Immature natural killer cell (primary cell): ENCODE measurements at regions not wholly inside any gene's neighbourhood (a gene's known extent, or its start where the extent isn't known, plus 50 kb on each side); places are given as distances from the start of the nearest gene placed in this dataset.
"Not testable (repeated sequence)": the region's sequence is repeated elsewhere in the genome, so short reads cannot be mapped to it uniquely, and the experiment has no call there.

Experiments used
- DNase-seq, 3 donors: peaks; one replicate each; pipeline ENCODE4 v3.0.0; 2022; ENCODE audit warnings: mixed read lengths in 1 of 3
- H3K27ac Mint-ChIP-seq, 6 donors: one replicate each; pipeline ENCODE4 v1.8.0; 2020; ENCODE audit warnings: mixed read lengths in 6 of 6, mild to moderate bottlenecking in 5 of 6, inconsistent platforms in 4 of 6, moderate library complexity in 3 of 6
- H3K27me3 Mint-ChIP-seq, 3 donors: one replicate each; pipeline ENCODE4 v1.8.0; 2020 to 2021; ENCODE audit warnings: low read depth in 3 of 3, mild to moderate bottlenecking in 3 of 3, mixed read lengths in 3 of 3, moderate library complexity in 3 of 3, inconsistent platforms in 1 of 3
- H3K36me3 Mint-ChIP-seq, 3 donors: one replicate each; pipeline ENCODE4 v1.8.0; 2020; ENCODE audit warnings: mixed read lengths in 3 of 3, inconsistent platforms in 2 of 3, mild to moderate bottlenecking in 2 of 3
- H3K4me1 Mint-ChIP-seq, 2 donors: one replicate each; pipeline ENCODE4 v1.8.0; 2020; ENCODE audit warnings: inconsistent platforms in 2 of 2, mild to moderate bottlenecking in 2 of 2, mixed read lengths in 2 of 2, moderate library complexity in 1 of 2
- H3K4me3 Mint-ChIP-seq, 5 donors: one replicate each; pipeline ENCODE4 v1.8.0; 2020; ENCODE audit warnings: mild to moderate bottlenecking in 5 of 5, mixed read lengths in 5 of 5, inconsistent platforms in 3 of 5, moderate library complexity in 3 of 5
- H3K9me3 Mint-ChIP-seq, 6 donors: one replicate each; pipeline ENCODE4 v1.8.0; 2020; ENCODE audit warnings: mild to moderate bottlenecking in 6 of 6, mixed read lengths in 6 of 6, inconsistent platforms in 4 of 6, moderate library complexity in 3 of 6

DNA sequence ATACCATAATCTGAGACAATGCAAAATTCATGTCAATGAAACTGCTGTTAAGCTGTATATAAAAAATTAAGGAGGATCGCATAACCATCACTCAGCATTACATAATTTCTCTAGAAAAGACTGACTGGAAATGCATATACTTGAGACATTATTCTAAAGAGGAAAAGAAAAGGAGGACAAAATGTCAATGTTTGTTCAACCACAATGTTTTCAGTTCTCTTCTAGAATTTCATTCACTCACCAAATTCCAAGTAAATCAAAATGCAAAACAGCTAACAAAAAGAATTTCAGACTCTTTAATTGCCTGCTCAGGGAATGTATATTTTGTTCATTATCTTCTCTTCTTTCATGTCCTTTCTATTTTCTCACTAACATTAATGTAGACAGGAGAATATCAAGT lies 106.2 kb upstream of the CCDC28A start:
- H3K9me3 Mint-ChIP-seq = no peaks in the 10 kb centered on the region
- H3K27me3 Mint-ChIP-seq = peaks cover 0 to 2% (median 1%) of the 10 kb centered on the region in 3 donors
- H3K4me1 Mint-ChIP-seq = no peaks in the 10 kb centered on the region
- H3K27ac Mint-ChIP-seq = no peak overlapping the region
- DNase-seq = no peak
- H3K4me3 Mint-ChIP-seq = no peak overlapping the region
- H3K36me3 Mint-ChIP-seq = no peaks in the 10 kb centered on the region

DNA sequence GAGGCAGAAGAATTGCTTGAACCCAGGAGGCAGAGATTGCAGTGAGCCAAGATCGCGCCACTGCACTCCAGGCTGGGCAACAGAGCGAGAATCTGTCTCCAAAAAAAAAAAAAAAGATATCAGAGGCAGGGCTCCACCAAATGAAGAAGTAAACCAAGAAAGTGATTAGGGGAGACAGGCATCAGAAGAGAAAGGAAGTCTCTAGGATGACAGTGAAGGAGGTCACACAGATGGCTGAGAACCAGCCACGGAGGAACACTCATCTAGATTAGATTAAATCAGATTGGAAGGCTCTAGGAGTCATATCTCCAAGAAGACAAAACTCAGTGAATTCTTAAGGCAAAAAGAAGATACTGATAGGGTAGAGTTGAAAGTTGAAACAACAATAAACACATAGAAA lies 102.2 kb upstream of the CCDC28A start:
- H3K4me1 Mint-ChIP-seq = no peaks in the 10 kb centered on the region
- H3K27ac Mint-ChIP-seq = no peak overlapping the region
- H3K27me3 Mint-ChIP-seq = peaks cover 0 to 9% (median 1%) of the 10 kb centered on the region in 3 donors
- H3K9me3 Mint-ChIP-seq = no peaks in the 10 kb centered on the region
- H3K4me3 Mint-ChIP-seq = no peak overlapping the region
- no peak for DNase-seq
- H3K36me3 Mint-ChIP-seq = no peaks in the 10 kb centered on the region

DNA sequence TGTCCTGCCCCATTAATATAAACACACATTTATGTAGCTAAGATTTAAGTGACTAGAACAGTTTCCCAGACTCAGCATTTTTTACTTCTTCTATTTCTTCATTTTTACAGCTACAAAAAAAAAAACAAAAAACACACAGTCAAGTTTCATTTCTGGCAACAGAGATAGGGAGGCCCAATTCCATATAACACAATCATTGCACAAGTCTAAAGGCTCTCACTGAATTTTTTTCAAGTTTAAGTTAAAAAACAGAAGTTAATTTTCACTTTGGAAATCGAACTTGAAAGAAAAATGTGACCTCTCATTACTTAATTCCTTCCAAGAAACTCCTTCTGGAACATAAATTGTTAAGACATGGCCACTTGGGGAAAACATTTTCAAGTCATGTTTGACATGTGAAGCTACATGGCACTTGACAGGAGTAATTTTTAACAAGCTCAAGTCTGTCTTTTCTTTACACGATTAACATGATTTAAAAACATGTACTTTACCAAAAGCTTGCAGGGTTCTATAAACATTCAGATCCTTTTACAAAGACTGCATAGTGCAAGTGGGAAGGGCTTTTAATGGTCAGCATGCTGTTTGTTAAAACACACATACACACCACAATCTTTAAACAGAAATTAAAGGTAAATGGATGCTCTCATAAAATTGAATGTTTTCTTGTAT lies 100.1 kb upstream of the CCDC28A start:
- Mint-ChIP-seq H3K36me3 (no peaks in the 10 kb centered on the region), H3K4me1 (no peaks in the 10 kb centered on the region), H3K9me3 (no peaks in the 10 kb centered on the region), H3K27ac (no peak overlapping the region), H3K4me3 (no peak overlapping the region), H3K27me3 (peaks cover 0 to 12% (median 1%) of the 10 kb centered on the region in 3 donors)
- no peak for DNase-seq

DNA sequence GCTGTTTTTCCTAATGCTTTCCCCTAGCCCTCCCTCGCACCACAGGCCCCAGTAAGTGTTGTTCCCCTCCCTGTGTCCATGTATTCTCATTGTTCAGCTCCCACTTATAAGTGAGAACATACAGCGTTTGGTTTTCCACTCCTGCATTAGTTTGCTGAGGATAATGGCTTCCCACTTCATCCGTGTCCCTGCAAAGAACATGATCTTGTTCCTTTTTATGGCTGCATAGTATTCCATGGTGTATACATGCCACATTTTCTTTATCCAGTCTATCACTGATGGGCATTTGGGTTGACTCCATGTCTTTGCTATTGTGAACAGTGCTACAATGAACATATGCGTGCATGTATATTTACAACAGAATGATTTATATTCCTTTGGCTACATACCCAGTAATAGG lies 99.1 kb upstream of the CCDC28A start:
- peaks cover 0 to 12% (median 1%) of the 10 kb centered on the region in 3 donors for H3K27me3 Mint-ChIP-seq
- H3K9me3 Mint-ChIP-seq, DNase-seq, H3K4me1 Mint-ChIP-seq, H3K4me3 Mint-ChIP-seq, H3K36me3 Mint-ChIP-seq, H3K27ac Mint-ChIP-seq: not testable (repeated sequence)

DNA sequence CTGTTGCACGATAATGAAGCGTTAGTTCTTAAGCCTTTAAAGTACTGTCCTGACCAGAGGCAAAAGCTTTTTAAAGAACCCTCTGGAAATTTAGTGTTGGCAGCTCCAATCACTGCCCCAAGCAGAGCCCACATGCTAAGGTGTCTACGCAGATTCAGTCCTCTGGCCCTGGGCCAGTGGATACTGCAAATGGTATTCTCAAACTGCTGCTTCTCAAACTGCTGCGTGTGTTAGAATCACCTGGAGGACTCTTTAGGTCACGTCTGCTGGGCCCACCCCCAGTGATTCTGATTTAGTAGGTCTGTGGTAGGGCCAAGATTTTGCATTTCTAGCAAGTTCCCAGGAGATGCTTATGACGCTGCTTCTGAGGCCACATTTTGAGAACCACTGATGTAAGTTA lies 96.0 kb upstream of the CCDC28A start:
- H3K4me3 Mint-ChIP-seq = no peak overlapping the region
- no peaks in the 10 kb centered on the region for H3K4me1 Mint-ChIP-seq
- H3K27me3 Mint-ChIP-seq = peaks cover 0 to 12% (median 0%) of the 10 kb centered on the region in 3 donors
- H3K9me3 Mint-ChIP-seq = no peaks in the 10 kb centered on the region
- DNase-seq = no peak
- H3K27ac Mint-ChIP-seq = no peak overlapping the region
- H3K36me3 Mint-ChIP-seq = no peaks in the 10 kb centered on the region

DNA sequence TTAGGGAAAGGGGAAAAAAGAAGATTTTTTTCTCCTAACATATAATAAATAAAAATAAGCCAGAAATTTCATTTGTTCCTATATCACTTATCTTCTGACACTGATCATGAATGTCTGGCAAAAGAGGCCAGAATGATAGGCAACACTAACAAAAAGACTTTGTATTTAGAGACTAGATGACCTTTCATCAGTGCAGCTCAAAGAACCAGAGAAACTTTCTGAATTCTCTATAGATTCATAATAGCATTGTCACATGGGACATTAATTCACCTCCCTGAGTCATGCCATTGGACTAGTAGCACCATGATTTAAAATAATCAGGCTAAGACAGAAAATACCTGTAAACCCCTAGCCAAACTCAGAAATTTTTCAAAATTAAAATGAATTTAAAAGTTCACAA lies 95.4 kb upstream of the CCDC28A start:
- Mint-ChIP-seq H3K4me3 (no peak overlapping the region), H3K4me1 (no peaks in the 10 kb centered on the region), H3K9me3 (no peaks in the 10 kb centered on the region), H3K27ac (no peak overlapping the region), H3K36me3 (no peaks in the 10 kb centered on the region), H3K27me3 (peaks cover 0 to 12% (median 0%) of the 10 kb centered on the region in 3 donors)
- DNase-seq = no peak

DNA sequence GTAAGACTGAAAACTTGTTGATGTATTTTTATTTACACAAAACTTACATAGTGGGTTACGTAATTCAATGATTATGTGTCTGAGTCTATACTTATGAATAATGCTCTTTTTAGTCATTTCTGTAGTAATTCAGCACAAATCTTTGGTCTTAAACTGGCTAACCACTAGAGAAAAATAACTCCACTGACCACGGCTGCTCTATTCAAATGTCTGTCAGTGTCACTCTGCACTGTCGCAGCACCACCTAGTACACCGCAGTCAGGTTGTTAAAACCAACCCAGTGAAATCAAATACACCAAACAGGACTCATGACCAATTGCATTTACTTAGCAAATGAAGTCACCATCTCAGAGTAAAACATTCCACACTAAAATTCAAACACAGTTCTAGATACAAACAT lies 93.5 kb upstream of the CCDC28A start:
- Mint-ChIP-seq H3K27ac (no peak overlapping the region), H3K9me3 (no peaks in the 10 kb centered on the region), H3K4me1 (no peaks in the 10 kb centered on the region), H3K4me3 (no peak overlapping the region), H3K27me3 (peaks cover 0 to 7% (median 0%) of the 10 kb centered on the region in 3 donors), H3K36me3 (no peaks in the 10 kb centered on the region)
- no peak for DNase-seq

DNA sequence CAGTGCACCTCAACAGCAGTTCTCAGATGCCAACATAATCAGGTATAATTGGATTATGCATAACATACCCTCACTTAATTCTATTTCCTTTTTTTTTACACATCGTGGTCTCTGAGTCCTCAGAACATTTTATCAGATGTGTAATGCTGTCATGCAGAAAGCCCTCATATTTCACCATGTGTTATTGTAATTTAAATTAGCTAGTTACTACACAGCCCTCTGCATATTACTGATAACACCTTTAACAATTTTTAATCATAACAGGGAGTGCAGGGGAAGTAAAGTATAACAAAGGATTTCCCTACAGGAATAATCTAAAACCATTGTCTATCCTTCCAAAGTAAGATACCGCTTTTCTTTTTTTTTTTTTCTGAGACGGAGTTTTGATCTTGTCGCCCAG lies 91.9 kb upstream of the CCDC28A start:
- H3K27ac Mint-ChIP-seq = no peak overlapping the region
- no peaks in the 10 kb centered on the region for H3K36me3 Mint-ChIP-seq

DNA sequence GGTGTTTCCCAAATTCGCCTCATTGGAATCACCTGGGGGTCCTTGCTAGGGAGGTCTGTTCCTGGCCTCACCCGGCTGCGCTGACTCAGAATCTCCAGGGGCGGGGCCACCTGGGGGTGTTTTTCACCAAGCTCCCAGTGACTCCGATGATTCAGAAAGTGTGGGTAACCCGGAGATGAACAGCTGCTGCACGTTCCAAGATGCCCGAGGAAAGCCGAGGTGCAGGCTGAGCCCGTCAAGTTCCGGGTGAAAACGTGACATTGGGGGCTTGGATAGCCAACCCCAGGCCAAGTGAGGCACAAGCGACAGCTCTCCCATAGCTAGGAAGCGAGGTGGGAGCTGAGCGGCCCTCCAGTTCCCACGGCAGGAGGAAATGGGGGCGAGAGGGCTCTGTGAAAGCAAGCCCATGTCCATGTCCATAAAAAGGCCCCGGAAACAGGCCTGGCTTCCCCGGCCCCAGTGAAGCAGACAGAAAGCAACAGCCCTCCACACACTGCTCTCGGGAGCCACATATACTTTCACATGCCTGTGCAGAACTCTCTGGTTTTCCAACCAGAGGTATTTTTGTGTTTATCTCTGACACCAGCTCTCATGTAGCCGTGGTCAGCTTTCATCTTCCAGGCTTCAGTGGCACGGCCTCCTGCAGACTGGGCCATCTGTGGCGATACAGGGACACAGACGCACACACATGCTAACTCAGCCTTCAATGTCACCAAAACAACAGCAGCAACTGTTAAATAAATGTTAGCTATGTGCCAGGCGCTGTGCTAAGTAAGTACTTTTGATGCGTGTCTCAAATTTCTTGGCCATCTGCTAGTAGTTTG lies 90.7 kb upstream of the CCDC28A start:
- no peak for DNase-seq
- H3K4me3 Mint-ChIP-seq = no peak overlapping the region
- no peaks in the 10 kb centered on the region for H3K36me3 Mint-ChIP-seq
- H3K27ac Mint-ChIP-seq = no peak overlapping the region
- H3K9me3 Mint-ChIP-seq = no peaks in the 10 kb centered on the region
- no peaks in the 10 kb centered on the region for H3K4me1 Mint-ChIP-seq
- H3K27me3 Mint-ChIP-seq = peaks cover 0 to 2% (median 0%) of the 10 kb centered on the region in 3 donors

More for the DNA sequence above, 91.9 kb upstream of the CCDC28A start:
- Mint-ChIP-seq H3K27me3 (peaks cover 0 to 3% (median 0%) of the 10 kb centered on the region in 3 donors), H3K4me3 (no peak overlapping the region), H3K4me1 (no peaks in the 10 kb centered on the region), H3K9me3 (no peaks in the 10 kb centered on the region)
- no peak for DNase-seq

DNA sequence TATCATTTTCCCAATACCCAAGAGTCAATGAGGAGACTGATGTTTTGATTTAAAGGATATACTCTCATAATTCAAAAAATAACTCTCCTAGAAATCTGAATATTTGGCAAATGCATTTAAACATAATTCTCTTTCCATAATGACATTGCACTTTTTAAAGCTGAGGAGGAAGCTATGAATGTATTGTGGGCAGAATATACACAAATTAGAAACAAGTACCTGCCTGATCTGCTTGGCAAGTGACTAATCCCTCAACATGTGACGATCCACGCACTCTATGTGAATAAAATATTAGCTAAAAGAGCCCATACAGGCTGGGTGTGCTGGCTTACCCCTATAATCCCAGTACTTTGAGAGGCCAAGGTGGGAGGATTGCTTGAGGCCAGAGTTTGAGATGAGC lies 88.3 kb upstream of the CCDC28A start:
- Mint-ChIP-seq H3K27me3 (peaks cover 0 to 2% (median 0%) of the 10 kb centered on the region in 3 donors), H3K4me1 (no peaks in the 10 kb centered on the region), H3K27ac (no peak overlapping the region), H3K36me3 (no peaks in the 10 kb centered on the region), H3K4me3 (no peak overlapping the region), H3K9me3 (no peaks in the 10 kb centered on the region)
- DNase-seq = no peak

DNA sequence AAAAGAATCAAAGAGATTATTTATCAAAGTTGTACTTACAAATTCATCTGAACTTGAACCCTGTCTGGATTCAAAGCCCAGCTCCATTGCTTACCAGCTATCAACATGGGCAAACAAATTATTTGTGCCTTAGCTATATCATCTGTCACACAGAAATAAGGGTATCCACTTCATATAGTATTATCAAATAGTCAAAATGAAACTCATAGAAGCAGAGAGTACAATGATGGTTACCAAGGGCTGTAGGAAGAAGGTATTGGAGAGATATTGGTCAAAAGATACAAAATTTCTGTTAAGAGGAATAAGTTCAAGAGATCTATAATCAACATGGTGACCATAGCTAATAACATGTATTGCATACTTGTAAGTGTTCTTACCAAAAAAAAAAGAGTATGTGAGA lies 87.8 kb upstream of the CCDC28A start:
- H3K4me1 Mint-ChIP-seq = no peaks in the 10 kb centered on the region
- no peaks in the 10 kb centered on the region for H3K9me3 Mint-ChIP-seq
- H3K27ac Mint-ChIP-seq = no peak overlapping the region
- H3K4me3 Mint-ChIP-seq = no peak overlapping the region
- H3K27me3 Mint-ChIP-seq = peaks cover 0 to 2% (median 0%) of the 10 kb centered on the region in 3 donors
- no peaks in the 10 kb centered on the region for H3K36me3 Mint-ChIP-seq
- no peak for DNase-seq

DNA sequence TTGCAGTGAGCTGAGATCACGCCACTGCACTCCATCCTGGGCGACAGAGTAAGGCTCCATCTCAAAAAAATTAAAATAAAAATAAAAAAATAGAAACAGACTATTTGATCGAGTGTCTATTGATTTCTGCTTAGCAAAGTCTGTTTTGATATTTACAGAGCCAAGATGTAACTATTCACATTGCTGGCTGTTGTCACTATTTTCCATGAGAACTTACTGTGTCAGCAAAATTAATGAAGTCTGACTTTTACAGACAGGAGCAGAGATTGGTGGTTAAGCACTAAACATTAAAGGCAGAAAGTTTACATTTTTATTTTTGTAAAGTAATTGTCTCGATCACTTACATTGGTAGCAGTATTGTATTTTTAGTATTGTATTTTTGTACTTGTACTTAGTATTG lies 85.0 kb upstream of the CCDC28A start:
- no peak for DNase-seq
- H3K9me3 Mint-ChIP-seq = no peaks in the 10 kb centered on the region
- no peaks in the 10 kb centered on the region for H3K36me3 Mint-ChIP-seq
- H3K4me1 Mint-ChIP-seq = peaks cover 8 to 9% of the 10 kb centered on the region in 2 donors
- H3K27ac Mint-ChIP-seq = no peak overlapping the region
- peaks cover 1 to 3% (median 2%) of the 10 kb centered on the region in 3 donors for H3K27me3 Mint-ChIP-seq
- no peak overlapping the region for H3K4me3 Mint-ChIP-seq

DNA sequence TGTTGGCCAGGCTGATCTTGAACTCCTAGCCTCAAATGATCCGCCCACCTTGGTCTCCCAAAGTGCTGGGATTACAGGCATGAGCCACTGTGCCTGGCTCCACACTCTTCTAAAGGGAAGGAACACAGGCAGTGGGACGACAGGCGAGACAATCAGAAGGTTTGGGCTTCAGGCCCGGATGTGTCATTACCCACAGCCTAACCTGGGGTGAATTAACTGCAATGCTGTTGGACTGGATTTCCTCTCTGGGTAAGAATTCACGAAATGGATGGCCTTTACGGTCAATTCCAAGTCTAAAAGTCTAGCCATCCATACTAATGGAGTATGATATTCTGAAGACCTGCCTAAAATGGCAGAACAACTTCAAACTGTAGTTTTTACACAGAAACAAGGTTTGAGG lies 83.7 kb upstream of the CCDC28A start:
- no peak for DNase-seq
- Mint-ChIP-seq H3K4me3 (no peak overlapping the region), H3K27me3 (peaks cover 1 to 3% (median 2%) of the 10 kb centered on the region in 3 donors), H3K4me1 (peaks cover 9 to 13% of the 10 kb centered on the region in 2 donors), H3K9me3 (no peaks in the 10 kb centered on the region), H3K27ac (no peak overlapping the region), H3K36me3 (no peaks in the 10 kb centered on the region)

DNA sequence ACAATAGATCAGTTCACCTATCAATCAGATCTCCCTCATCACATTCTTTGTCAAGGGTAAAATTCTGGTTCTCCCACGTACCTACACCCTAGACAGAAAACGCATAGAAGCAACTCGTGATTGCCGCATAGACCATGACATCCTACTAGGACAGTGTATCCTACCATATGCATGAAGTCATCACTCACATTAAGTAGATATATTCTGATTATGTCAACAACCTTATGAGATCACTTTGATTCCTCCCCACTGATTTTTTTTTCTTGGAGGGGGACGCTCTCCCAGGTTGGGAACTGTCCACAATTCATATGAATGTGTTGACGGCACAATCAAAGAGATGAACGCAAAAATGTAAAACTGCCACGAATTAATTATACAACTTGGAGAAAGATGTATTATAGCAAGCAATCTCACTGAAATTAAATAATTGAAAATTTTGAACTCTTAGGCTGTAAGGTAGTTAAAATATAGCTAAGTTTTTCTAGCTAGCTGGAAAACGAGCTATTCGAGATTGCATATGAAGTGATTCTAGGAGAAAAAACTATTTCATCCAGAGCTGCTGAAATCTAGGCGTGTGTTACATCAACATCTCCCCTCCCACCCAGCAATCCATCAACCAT lies 82.5 kb upstream of the CCDC28A start:
- no peak for DNase-seq
- H3K4me1 Mint-ChIP-seq = peaks cover 9 to 13% of the 10 kb centered on the region in 2 donors
- peak overlapping the region; percentile 79 to 85 (median 83) for H3K4me3 Mint-ChIP-seq
- no peaks in the 10 kb centered on the region for H3K9me3 Mint-ChIP-seq
- H3K27me3 Mint-ChIP-seq = peaks cover 1 to 15% (median 2%) of the 10 kb centered on the region in 3 donors
- H3K27ac Mint-ChIP-seq = no peak overlapping the region
- no peaks in the 10 kb centered on the region for H3K36me3 Mint-ChIP-seq
